ENCODE measurements at regions not wholly inside any gene's neighbourhood (a gene's known extent, or its start where the extent isn't known, plus 50 kb on each side); places are given as distances from the start of the nearest gene placed in this dataset.
"Not testable (repeated sequence)": the region's sequence is repeated elsewhere in the genome, so short reads cannot be mapped to it uniquely, and the experiment has no call there.

DNA sequence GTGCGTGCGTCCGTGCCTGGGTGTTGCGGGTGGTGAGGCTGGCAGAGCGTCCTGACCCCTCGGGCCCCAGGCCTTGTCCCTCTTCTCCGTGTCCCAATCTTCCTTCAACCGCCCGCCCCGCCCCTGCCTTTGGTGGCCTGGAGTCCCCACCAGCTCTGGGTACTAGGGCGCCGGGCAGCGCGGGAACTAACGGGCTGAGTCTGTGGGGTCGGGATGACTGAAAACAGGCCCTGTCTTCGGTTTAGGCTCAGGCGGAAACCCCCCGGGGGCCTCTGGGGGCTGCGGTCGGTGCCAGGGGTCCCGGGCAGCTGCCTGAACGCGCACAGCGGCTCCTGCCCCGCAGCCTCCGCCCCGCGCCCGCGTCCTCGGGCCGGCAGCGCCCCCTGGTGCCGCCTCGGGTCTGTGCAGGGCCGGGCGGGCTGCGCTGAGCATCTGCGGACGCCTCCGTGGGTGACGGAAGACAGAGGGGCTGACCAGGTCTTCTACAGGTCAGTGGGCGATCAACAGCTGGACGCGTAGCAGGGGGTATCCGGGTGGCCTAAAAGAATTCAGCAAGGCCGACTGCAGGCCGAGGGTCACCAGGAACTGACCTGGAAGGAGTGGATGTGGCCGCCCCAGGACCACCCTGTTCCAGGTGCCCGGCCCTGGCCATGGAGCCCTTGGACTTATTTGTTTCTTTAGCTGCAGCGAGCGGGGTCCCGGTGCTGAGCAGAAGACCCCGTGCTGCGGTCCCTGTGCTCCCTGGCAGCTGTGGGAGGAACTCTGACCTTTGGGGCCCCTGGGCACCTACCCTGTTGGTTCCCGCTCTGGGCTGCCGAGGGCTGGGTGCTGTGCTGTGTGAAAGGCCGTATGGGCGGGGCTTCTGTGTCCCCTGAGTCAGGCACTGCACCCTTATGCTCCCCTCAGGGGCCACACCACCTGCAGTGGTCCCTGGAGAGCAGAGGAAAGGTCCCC is 130.2 kb upstream of the LPCAT1 start:
- DNase-seq (ENCODE audit: low read depth) = not testable (repeated sequence)

DNA sequence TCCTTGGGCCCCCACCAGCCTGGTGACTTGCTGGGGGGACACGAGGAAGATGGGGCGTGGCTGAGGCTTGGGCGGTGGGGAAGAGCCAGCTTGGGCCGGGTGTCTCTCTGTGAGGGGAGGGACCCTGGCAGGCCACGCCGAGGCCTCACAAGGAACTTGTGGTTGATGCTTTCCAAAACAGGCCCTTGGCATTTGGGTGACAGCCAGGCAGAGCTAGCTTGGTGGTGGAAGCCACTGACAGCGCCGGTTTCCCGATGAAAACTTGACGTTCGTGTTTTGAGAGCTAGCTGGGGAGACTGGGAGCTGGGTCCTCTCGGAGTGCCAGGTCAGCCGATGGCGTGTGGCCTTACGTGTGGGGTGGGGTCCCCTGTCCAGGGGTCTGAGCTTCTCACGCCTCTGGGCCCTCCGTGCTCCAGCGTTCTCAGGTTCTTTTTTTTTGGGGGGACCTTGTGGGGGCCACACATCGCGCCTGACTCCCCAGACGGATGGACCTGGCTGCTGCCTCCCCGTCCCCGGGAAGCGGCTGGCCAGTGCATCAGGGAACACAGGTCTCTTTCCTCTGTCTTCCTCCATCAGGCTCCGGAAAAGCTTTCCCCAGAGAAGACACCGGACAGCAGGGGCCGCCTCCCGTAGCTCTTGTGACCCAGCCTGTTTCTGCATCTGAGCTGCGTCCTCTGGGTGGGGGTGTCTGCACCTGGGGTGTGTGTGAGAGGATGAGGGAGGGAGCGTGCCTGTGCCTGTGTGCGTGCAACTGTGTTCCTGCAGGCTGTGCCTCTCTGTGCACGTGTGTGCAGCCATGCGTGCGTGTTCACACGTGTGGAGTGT is 129.3 kb upstream of the LPCAT1 start:
- no peak for DNase-seq (ENCODE audit: low read depth)

DNA sequence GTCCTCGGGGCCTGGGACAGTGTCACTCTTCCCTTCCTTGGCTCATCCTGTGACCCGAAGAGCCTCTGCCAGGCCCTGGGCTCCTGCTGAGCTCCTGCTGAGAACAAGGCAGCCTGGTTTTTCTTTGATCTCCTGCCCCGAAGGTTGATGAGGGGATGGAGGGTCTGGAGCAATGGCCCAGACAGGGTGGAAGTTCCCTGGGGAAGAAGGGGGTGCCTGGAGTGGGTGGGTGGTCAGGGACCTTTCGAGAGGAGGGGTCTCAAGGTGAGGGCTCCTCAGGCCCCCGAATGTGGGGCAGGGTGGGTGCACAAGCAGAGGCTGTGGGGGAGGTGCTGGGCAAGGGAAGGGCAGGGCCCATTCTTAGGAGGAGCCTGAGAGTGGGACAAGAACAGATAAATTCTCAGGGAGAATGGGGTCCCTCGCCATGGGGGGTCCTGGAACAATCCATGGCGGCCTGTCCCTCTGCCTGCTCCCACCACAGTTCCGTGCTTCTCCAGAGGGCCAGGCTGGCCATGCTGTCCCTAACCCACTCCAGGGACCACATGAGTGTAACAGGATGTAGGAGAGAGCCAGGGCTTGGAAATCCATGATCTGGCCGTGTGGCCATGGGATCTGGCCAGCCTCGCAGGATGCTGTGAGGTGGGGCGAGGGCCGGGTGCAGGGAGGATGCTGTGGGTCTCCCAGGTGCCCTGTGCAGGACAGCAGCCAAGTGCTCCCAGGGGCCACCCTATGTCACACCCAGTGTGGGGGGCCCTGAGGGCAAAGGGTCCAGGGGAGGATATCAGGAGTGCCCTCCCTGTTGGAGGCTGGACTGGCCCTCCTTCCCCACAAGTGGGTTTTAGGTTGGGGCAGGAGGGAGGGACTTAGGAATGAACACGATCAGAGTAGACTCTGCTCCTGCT is 128.5 kb upstream of the LPCAT1 start:
- no peak for DNase-seq (ENCODE audit: low read depth)

DNA sequence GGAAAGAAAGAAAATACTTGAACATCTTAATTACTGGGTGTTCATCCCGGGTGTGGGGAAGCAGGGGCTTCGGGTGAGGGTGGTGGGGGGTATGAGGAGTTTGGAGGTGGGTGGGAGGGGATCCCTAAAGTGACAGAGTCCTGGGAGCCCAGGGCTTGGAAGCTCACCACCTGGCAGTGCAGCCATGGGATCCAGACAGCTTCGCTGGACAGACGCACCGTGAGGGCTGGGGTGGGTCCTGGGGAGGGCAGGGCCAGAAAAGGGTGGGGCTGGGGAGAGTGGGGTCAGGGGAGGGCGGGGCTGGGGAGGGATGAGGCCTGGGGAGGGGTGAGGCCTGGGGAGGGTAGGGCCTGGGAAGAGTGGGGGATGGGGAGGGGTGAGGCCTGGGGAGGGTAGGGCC is 127.5 kb upstream of the LPCAT1 start:
- no peak for DNase-seq (ENCODE audit: low read depth)

DNA sequence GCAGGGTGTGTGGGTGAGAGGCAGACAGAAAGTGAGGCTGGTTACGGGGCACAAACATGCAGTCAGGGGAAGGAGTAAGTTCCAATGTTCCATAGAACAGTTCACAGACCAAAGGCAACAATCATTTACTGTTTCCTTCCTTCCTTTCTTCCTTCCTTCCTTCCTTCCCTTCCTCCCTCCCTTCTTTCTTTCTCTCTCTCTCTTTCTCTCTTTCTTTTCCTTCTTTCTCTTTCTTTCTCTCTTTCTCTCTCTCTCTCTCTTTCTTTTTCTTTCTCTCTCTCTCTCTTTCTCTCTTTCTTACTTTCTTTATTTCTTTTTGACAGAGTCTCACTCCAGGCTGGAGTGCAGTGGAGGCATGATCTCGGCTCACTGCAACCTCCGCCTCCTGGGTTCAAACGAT is 125.8 kb upstream of the LPCAT1 start:
- no peak for DNase-seq (ENCODE audit: low read depth)

DNA sequence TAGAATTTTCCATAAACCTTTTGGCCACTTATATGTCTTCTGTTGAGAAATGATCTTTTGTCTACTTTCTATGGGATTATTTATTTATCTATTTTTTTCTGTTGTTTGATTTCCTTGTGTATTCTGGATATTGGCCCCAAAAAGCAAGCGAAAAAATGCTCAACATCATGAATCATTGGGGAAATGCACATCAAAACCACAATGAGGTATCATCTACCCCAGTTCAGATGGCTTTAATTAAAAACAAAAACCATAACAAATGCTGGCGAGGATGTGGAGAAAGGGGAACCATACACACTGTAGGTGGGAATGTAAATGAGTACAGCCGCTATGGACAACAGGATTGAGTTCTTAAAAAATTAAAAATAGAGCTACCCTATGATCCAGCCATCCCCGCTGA is 125.0 kb upstream of the LPCAT1 start:
- DNase-seq (ENCODE audit: low read depth) = no peak

DNA sequence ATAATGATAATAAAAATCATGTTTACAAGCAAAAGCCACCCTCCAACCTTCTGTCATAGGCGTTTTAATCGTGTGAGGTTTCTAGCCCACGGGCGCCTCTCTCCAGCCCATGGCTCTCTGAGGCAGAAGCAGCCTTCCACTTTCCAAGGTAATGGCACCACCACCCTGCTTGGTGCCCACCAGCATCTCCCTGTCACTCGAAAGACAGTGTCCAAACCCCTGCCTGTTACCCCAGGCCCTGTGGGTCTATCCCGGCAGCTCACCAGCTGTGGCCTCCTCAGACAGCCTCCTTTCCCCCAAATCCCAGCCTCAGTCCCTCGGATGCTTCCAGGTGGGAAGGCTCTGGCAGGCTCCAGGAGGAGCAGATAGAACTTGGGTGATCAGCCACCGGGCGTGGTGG is 123.8 kb upstream of the LPCAT1 start:
- no peak for DNase-seq (ENCODE audit: low read depth)

DNA sequence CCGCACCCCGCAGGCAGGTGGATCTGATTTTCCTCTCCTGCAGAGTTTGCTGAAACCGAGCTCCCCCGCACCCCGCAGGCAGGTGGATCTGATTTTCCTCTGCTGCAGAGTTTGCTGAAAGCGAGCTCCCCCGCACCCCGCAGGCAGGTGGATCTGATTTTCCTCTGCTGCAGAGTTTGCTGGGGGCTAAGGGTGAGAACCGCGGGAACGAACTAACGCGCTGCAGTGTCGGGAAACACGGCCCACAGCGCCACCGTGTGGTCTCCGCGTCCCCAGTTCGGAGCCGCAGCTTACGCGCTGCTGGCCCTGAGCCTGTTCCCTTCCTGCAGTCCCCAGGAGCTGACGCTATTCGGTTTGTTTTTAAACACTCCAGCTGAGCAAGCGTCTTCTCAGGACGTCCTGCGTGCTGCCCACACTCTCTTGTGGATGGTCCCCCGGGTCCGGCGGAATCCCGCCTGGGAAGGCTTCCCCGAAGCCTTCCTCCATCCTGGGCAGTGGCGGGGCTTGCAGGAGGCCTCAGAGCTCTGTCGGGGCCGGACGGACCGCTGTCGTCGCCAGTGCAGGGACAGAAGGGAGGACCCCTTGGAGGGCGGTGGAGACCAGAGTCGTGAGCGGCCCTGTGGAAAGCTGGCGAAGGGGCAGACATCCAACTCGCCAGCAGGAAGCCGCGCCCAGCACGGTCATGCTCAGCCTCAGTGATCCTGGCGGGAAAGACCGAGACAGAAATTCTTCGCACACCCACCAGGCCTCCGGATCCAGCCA is 121.2 kb upstream of the LPCAT1 start:
- DNase-seq (ENCODE audit: low read depth) = peak; percentile 71

DNA sequence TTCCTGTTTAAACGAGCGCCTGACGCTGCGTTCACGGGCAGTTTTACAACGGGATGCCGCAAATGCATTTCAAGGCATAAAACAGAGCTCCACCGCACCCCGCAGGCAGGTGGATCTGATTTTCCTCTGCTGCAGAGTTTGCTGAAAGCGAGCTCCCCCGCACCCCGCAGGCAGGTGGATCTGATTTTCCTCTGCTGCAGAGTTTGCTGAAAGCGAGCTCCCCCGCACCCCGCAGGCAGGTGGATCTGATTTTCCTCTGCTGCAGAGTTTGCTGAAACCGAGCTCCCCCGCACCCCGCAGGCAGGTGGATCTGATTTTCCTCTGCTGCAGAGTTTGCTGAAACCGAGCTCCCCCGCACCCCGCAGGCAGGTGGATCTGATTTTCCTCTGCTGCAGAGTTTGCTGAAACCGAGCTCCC is 120.6 kb upstream of the LPCAT1 start:
- not testable (repeated sequence) for DNase-seq (ENCODE audit: low read depth)

DNA sequence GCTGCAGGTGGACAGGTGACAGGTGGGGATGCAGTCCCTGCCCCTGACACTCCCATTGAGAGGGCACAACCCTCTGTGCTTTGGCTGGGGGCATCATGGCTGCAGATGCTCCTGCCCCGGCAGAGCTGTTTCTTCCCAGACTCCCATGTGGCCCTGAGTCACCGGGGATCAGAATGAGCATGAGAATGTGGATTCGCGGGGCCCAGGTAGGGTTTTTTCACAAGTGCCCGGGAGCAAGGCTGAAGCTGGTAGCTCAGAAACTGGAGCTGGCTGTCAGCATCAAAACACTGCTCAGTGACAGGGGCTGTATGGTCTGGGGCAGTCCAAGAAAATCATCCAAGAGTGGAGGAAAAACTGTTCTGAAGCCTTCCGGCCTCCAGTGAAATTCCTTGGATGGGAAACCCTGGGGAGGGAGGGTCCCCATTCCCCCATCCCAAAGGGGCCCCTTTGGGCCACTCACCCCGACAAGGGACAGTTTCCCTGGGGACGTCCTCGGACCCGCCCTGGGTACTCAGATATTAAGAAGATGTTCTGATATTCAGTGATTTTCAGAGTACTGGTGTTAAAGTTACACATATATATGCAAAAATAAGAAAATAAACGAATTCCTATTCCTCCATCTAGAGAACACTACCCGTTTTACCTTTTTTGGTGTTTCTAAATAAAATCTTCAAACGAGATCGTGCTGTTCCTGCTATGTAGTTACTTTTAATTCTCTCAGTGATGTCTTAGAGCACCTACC is 120.1 kb upstream of the LPCAT1 start:
- DNase-seq (ENCODE audit: low read depth) = no peak

DNA sequence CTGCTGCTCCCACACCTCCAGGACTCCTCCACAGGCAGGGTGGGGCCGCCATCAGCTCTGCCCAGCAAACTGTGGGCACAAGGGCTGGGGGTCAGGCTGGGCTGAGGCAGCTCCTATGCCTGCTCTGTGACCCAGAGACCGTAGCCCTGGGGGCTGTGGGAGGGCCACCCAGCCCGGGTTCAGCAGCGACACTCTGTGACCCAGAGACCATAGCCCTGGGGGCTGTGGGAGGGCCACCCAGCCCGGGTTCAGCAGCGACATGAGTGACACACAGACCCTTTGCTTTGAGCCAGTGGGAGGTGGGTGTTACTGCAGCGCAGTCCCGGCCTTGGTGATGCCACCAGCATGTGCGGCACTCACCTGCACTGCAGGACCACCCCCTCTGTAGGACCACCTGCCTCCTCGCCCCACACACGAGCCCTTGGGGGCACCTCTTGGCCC is 118.9 kb upstream of the LPCAT1 start:
- DNase-seq (ENCODE audit: low read depth) = no peak

DNA sequence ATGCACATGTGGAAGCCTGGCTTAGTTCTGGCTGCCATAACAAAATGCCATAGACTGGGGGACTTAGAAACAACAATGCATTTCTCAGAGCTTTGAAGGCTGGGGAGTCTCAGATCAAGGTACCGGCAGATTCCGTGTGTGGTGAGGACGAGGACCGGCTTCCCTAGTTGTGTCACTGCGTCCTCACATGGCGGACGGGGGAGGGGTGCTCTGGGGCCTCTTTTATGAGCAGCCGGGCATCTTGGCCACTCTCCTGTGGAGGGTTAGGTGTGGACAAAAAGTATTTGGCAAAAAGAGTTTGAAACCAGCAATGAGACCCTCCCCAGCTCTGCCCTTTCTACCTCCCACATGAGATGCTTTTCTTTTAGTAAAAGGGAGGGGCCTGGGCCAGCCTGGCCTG is 118.5 kb upstream of the LPCAT1 start:
- no peak for DNase-seq (ENCODE audit: low read depth)

DNA sequence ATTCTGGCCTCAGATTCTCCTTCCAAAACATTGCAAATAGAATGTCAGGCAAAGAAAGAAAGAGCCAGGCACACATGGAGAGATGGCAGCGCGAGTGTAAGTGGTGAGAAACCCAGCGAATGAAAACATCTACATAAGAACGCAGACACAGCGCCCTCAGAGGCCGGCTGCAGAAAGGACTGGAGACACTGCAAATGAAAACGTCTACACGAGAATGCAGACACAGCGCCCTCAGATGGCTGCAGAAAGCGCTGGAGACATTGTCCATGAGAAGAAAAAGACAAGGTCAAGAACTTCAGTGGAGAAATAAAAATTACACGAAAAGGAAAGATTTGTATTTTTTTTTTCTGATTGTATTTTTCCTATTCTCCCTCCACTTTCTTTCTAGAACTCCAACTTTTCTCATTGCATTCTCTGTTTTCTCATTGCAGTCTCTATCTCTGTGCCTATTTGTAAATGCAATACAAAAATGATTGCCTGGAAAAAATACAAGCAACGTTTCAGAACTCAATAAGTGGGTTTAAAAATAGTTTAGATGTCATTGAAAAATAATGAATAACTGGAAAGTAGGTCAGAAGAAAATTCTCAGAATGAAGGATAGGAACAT is 117.9 kb upstream of the LPCAT1 start:
- DNase-seq (ENCODE audit: low read depth) = peak; percentile 75

DNA sequence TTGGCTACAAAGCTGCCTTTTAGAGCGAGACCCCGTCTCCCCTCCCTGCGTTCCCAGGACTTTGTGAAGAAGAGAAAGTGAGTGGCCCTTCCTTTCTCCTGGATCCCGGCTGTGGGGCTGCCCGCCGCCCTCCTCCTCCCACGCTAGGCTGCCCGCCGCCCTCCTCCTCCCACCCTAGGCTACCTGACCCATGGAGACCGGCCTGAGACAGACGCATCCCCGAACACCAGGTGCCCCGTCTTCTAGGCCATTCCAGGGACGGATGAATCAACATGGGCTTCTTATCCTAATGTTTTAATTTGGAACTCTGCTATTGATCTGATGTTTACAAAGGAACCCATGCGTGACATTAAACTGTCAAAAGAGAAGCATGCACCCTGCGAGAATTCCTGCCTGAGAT is 117.3 kb upstream of the LPCAT1 start:
- DNase-seq (ENCODE audit: low read depth) = no peak

DNA sequence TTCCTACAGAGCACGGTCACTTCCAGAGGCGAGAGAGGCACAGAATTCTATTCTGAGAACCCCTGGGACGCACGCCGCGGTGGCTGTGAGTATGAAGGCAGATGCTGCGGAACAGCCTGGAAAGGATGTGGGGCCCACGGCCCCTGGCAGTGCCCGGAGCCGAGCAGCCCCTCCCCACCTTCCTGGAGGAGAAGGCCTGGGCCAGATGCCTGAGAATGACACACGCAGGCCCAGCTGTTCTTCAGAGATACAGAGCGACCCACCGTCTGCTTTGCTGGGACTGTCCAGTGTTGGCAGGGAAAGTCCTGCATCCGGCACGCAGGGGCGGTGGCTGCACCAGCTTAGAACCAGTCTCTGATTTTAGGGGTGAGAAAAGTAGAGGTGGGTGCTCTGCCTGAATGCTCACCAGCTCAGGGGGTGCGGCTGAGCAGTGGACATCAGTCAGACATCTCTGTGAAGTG is 116.7 kb upstream of the LPCAT1 start:
- no peak for DNase-seq (ENCODE audit: low read depth)

DNA sequence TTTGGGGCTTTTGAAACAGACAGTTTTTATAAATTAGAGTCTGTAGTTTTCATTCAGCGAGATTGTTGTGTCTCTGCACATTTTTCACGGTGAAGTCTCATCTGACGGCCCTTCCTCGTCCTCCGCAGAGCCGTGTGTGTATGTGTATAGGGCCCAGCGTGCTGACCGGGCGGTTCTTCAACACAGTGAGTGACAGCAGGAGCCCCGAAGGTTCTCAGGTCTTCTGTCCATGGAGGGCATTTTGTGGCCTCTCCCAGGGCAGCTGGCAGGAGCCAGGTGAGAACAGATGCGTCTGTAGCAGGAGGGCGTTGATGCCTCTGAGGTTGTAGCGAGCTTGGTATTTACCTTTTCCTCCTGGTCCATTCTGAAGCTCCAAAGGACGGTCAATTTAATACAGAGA is 116.0 kb upstream of the LPCAT1 start:
- DNase-seq (ENCODE audit: low read depth) = no peak

DNA sequence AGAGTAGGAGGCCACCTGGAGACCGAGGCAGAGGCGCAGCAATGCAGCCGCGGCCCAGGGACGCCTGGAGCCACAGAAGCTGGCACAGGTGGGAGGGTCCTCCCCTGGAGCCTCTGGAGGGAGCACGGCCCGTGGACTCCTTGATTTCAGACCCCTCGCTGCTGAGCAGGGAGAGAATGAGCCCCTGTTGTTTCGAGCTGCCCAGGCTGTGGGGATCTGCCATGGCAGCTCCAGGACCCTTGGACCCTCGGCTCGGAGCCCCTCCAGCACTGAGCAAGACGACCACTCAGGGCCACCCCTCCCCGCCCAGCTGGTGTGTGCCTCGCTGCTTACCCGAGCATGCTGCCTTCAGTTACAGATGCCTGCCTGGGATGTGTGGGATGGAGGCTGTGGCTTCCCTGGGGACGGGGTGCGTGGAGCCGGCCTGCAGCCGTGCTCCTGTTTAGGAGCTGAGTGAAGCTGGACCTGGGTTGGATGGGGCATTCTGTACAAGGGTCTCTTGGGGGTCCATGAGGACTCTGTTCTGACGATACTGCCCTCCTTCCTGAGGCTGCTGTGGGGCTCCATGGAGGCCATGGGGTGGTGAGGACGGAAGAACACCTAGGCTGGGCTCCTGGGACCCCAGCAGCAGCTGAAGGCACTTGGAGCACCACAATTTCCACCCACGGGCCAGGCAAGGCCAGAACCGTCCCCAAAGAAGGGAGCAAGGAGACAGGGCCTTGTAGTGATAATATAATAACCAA is 115.1 kb upstream of the LPCAT1 start:
- DNase-seq (ENCODE audit: low read depth) = no peak

DNA sequence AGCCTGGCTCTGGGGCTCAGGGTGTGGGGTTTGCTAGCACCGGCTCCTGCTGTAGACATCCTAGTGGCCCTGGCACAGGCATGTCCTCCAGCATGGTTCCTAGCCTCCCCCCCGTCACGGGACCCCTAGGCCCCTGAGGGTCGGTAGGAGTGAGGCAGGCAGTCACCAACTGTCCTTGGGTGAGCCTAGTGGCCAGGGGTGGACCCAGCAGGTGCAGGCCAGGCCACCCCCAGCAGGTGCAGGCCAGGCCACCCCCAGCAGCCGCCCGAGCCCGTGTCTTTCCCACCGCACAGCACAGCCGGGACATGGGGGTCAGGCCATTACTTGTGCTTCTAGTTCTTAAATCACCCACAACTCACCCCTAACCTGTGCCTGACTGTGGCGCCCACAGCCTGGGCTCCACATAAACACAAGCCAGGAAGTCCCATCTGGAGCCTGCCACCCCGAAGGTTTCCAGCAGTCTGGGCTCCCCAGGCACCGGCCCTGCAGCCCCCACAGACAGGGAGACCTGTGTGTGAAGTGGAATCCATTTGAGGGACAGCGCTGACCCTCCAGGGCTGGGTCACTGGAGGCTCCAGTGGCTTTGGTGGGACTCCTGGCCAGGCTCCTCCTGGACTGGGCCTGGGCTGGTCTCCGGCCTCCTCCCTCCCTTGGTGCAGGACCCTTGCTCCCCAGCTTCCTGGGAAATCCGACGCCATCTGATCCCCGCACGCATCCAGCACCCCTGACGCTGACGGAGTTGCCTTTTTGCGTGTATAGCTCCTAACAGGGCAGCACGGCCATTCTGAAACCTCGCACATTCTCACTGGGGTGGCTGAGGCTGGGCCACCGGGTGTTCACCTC is 114.1 kb upstream of the LPCAT1 start:
- no peak for DNase-seq (ENCODE audit: low read depth)
